HAP-1 (cell line): ENCODE measurements at regions not wholly inside any gene's neighbourhood (a gene's known extent, or its start where the extent isn't known, plus 50 kb on each side); places are given as distances from the start of the nearest gene placed in this dataset.

Experiments
- DNase-seq, 2 experiments: peaks; one replicate each; pipeline ENCODE4 v3.0.0-alpha.2; 2016 to 2020; ENCODE audit warnings: low spot score in 2 of 2
- H3K27me3 ChIP-seq: fragments of 250-450 bp; sonication (Bioruptor Pico); 2 replicates; pipeline ENCODE4 v1.5.1; 2020; ENCODE audit warnings: low read depth, mild to moderate bottlenecking, moderate library complexity
- H3K36me3 ChIP-seq: fragments of 250-450 bp; sonication (Bioruptor Pico); replicated peaks from 2 replicates; pipeline ENCODE4 v1.5.1; 2020; ENCODE audit warnings: mild to moderate bottlenecking
- H3K4me1 ChIP-seq: fragments of 250-450 bp; sonication (Bioruptor Pico); 2 replicates; pipeline ENCODE4 v1.5.1; 2020; ENCODE audit warnings: mild to moderate bottlenecking
- H3K4me3 ChIP-seq: fragments of 250-450 bp; sonication (Bioruptor Pico); 2 replicates; pipeline ENCODE4 v1.5.1; 2020; ENCODE audit warnings: mild to moderate bottlenecking, moderate library complexity
- H3K9me3 ChIP-seq: fragments of 250-450 bp; sonication (Bioruptor Pico); 2 replicates; pipeline ENCODE4 v1.5.1; 2020; ENCODE audit warnings: mild to moderate bottlenecking, moderate library complexity
- in situ Hi-C: fragments of 300-500 bp; cut with MboI; formaldehyde crosslinking; loops from 3 replicates; pipeline ENCODE4 v1.14.3; 2020; ENCODE audit warnings: low sequenced_read_pairs, inconsistent platforms, mixed read lengths

DNA sequence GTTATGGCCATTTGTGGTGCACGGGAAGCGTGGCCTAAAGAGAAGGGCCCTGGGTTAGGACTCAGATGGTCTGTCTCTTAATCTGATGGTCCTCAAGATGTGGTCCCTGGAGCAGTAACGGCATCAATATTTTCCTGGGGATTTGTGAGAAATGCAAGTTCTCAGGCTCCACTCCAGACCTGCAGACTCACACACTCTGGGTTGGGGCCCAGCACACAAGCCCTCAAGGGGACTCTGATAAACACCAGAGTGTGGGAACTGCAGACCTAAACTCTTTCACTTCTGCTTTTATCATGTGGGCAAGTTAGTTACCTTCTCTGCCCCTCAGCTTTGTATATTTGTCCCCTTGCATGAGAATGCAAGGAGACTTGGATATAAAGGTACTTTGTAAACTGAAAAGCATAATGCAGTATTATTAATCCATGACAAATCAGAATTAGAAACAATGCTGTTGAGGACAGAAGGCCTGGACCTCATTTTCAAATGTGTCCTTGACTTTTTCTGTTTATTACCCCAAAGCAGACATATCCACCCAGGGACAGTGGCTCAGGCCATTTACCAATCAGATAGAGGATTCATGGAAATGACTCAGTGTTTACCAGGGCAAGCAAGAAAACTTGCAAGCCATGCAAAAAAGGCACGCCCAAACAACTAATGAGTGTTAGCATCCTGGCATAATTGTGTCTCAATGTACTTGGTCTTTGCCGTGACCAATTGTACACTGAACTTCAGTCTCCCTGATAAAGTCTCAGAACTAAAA, 157.0 kb downstream of the ASCL1 start:
- in situ Hi-C loops, result no loop called here
- Histone ChIP-seq H3K4me1 (no peaks in the 10 kb centered on the region), H3K9me3 (no peaks in the 10 kb centered on the region), H3K36me3 (no peaks in the 10 kb centered on the region), H3K4me3 (no peak overlapping the region), H3K27me3 (no peaks in the 10 kb centered on the region)
- DNase-seq, result no peak

GRCh38 chr12:103128862-103129501, 171.5 kb downstream of the ASCL1 start:
- Histone ChIP-seq H3K9me3 (no peaks in the 10 kb centered on the region), H3K4me1 (no peaks in the 10 kb centered on the region), H3K36me3 (no peaks in the 10 kb centered on the region), H3K4me3 (no peak overlapping the region), H3K27me3 (no peaks in the 10 kb centered on the region)
- no peak for DNase-seq
- in situ Hi-C loops, result no loop called here

GRCh38 chr12:103130564-103130963, 173.1 kb downstream of the ASCL1 start:
- Histone ChIP-seq H3K4me3 (no peak overlapping the region), H3K27me3 (no peaks in the 10 kb centered on the region), H3K9me3 (no peaks in the 10 kb centered on the region), H3K36me3 (no peaks in the 10 kb centered on the region), H3K4me1 (no peaks in the 10 kb centered on the region)
- DNase-seq, result no peak
- in situ Hi-C loops, result no loop called here

- Histone ChIP-seq H3K4me3 (no peak overlapping the region), H3K9me3 (no peaks in the 10 kb centered on the region), H3K27me3 (no peaks in the 10 kb centered on the region), H3K36me3 (no peaks in the 10 kb centered on the region), H3K4me1 (no peaks in the 10 kb centered on the region)
- in situ Hi-C loops, result no loop called here
- DNase-seq, result no peak
Measured at GRCh38 chr12:103138538-103138937, 181.1 kb downstream of the ASCL1 start.

DNA sequence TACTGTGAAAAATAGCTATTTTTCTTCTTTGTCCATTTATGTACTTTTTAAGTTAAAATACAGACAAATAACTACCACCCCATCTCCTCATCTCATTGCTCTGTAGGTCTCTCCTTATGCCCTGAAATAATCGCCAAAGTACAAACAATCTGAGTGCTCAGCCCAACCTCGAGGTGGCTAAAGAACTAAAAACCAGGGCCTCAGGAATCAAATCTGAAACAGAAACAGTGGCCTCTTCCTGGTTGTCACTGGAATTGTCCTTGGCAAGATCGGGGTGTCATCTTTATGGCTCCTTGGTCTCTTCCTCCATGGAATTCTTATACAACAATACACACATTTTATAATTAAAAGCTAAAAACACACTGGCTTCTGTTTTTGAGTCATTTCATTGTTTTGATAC, 182.4 kb downstream of the ASCL1 start:
- no peak overlapping the region for H3K4me3 ChIP-seq
- no peaks in the 10 kb centered on the region for H3K36me3 ChIP-seq
- H3K9me3 ChIP-seq, result no peaks in the 10 kb centered on the region
- no peak for DNase-seq
- in situ Hi-C loops, result no loop called here
- no peaks in the 10 kb centered on the region for H3K27me3 ChIP-seq
- H3K4me1 ChIP-seq, result no peaks in the 10 kb centered on the region

DNA sequence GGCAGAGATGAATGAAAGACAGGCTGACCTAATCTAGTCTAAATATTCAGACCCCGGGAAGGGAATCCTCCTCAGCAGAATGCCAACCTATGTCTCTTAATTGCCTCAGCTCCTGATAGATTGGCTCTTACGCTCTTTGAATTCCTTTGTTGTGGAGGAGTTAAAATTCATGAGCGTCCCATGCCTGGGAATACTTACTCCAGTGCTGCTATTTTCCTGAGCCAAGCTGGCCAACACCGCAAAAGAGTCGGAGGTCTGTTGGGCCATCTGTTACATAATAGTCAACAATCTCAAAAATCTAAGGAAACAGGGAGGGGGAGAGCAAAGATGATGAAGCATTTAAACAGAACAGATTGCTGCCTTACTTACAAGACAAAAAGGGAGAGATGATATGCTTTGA, 182.8 kb downstream of the ASCL1 start:
- no peak for DNase-seq
- no peaks in the 10 kb centered on the region for H3K36me3 ChIP-seq
- in situ Hi-C loops, result no loop called here
- H3K4me1 ChIP-seq, result no peaks in the 10 kb centered on the region
- no peaks in the 10 kb centered on the region for H3K27me3 ChIP-seq
- H3K4me3 ChIP-seq, result no peak overlapping the region
- H3K9me3 ChIP-seq, result no peaks in the 10 kb centered on the region

DNA sequence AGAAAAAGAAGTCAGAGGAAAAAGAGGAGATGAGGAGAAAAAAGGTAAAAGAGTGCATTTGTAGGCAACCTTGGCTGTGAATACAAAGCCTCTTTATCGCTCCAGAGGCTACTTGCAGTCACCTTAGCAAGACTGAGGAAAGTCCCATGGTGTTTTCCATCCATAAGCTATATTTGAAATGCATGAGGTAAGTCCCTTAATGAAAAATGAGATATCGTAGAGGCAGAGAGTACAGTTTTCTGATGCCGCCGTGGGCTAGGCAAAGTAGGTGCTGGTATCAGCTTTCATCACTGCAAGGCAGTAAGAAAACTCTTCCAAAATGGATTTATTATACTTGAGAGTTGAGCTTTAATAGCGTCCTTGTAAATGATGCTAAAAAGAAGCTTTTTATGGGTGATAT, 186.8 kb downstream of the ASCL1 start:
- Histone ChIP-seq H3K9me3 (no peaks in the 10 kb centered on the region), H3K36me3 (no peaks in the 10 kb centered on the region), H3K4me1 (no peaks in the 10 kb centered on the region), H3K4me3 (no peak overlapping the region), H3K27me3 (no peaks in the 10 kb centered on the region)
- in situ Hi-C loops, result no loop called here
- no peak for DNase-seq

GRCh38 chr12:103160622-103161021, 203.1 kb downstream of the ASCL1 start:
- Histone ChIP-seq H3K9me3 (no peaks in the 10 kb centered on the region), H3K4me1 (no peaks in the 10 kb centered on the region), H3K27me3 (no peaks in the 10 kb centered on the region), H3K36me3 (no peaks in the 10 kb centered on the region), H3K4me3 (no peak overlapping the region)
- in situ Hi-C loops, result no loop called here
- no peak for DNase-seq

DNA sequence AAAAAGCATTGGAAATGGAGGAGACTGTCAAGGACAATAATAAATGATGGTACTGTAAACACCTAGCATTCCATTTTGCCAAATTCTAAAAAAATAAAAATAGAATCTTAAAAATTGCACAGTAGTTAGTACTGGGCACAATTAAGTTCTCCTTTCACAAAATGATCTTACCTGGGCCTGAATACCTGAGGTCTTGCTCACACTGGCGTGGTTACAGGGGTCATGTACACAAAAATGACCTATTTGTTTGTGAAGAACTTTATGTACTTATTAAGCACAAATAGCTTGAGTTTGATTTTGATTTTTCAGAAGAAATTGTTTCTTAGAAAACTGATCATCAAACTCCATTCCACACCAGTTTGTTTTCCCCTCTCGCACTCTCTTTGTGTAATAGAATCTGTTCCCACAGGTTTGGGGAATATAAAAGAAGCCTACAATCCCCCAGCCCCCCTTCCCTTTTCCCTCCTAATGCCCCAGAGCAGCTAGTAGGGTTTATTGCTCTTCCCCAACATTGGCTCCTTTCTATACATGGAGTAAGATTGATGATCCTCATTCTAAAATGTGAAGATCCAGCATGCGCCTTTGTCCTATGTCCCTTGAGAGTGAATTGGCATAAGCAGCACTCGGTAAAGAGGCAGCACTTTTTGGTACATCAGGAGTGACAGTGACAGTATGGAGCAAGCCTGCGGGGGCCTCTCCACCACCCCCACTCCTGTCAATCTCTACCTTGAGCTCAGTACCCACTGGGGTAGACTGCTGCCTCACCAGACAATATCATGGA, 204.3 kb downstream of the ASCL1 start:
- DNase-seq, result no peak
- Histone ChIP-seq H3K4me3 (no peak overlapping the region), H3K4me1 (no peaks in the 10 kb centered on the region), H3K27me3 (no peaks in the 10 kb centered on the region), H3K9me3 (no peaks in the 10 kb centered on the region), H3K36me3 (no peaks in the 10 kb centered on the region)
- in situ Hi-C loops, result no loop called here

DNA sequence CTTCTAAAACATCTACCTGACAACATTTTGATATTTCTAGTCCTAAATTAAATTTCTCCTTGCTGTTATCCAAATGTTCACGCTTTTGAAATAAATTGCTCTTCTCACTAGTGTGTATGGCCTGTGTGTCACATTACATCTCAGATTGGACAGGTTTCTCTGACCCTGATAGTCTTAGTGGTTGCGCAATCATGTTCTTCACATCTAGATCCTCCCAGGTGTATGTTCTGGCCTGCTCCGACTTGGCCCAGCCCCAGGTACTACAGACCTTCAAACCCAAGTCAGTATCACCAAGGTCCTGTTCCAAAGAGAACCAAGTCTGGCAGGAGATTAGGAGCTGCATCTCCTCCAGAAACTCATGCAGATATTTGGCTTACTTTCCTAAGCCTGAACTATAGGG, 209.5 kb downstream of the ASCL1 start:
- Histone ChIP-seq H3K4me1 (no peaks in the 10 kb centered on the region), H3K4me3 (no peak overlapping the region), H3K27me3 (no peaks in the 10 kb centered on the region), H3K9me3 (no peaks in the 10 kb centered on the region), H3K36me3 (no peaks in the 10 kb centered on the region)
- in situ Hi-C loops, result no loop called here
- no peak for DNase-seq

DNA sequence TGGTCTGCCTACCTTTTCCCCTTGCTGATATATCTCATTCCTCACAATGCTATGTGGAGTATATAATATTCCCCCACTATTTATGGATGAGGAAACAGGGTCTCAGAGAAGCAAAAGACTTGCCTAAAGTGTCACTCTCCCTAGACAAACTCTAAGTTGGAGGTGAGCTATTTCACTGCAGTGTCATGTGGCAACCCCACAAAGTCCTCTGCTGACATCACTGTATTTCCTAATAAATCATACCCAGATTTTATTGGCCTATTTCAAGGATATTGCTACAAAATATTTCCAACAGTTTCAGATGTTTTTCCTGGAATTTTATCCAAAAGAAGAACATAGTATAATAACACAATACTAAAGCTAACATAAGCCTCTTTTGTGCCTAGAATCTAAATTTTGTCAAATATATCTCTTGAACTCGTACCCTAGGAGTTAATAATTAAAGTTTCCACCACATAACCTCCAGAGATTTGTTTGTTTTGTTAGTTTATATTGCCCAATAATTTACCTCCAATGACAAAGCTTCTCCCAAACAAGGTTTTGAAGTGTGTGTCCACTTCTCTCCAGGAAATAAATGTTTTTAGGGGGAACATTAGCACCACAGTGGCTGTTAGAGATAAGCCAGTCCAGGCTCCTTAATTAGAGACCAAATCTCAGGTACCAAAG, 215.1 kb downstream of the ASCL1 start:
- DNase-seq, result no peak
- Histone ChIP-seq H3K36me3 (no peaks in the 10 kb centered on the region), H3K4me3 (no peak overlapping the region), H3K27me3 (no peaks in the 10 kb centered on the region), H3K4me1 (no peaks in the 10 kb centered on the region), H3K9me3 (no peaks in the 10 kb centered on the region)
- in situ Hi-C loops, result no loop called here

- no peaks in the 10 kb centered on the region for H3K27me3 ChIP-seq
- H3K4me1 ChIP-seq, result no peaks in the 10 kb centered on the region
- no peak for DNase-seq
- no peaks in the 10 kb centered on the region for H3K36me3 ChIP-seq
- in situ Hi-C loops, result no loop called here
- no peaks in the 10 kb centered on the region for H3K9me3 ChIP-seq
- no peak overlapping the region for H3K4me3 ChIP-seq
Measured at GRCh38 chr12:103175625-103176024, 218.2 kb downstream of the ASCL1 start.

GRCh38 chr12:103177639-103178255, 220.3 kb downstream of the ASCL1 start:
- Histone ChIP-seq H3K36me3 (no peaks in the 10 kb centered on the region), H3K9me3 (no peaks in the 10 kb centered on the region), H3K4me3 (no peak overlapping the region), H3K27me3 (no peaks in the 10 kb centered on the region), H3K4me1 (no peaks in the 10 kb centered on the region)
- in situ Hi-C loops, result no loop called here
- peak in 1 of 2 experiments; percentile 5 for DNase-seq
